Tibial artery (tissue), 4 donors: ENCODE measurements at regions not wholly inside any gene's neighbourhood (a gene's known extent, or its start where the extent isn't known, plus 50 kb on each side); places are given as distances from the start of the nearest gene placed in this dataset.

ENCODE experiments used
- DNase-seq, 2 donors: peaks; one replicate each; pipeline ENCODE4 v3.0.0-alpha.2; 2019
- H3K27ac ChIP-seq, 2 donors: fragments of 200-600 bp; sonication (generic) in 1 of 2; 1 replicate in 1 of 2; 2 replicates in 1 of 2; pipeline ENCODE4 v1.5.1; 2018 to 2019; ENCODE audit warnings: mild to moderate bottlenecking in 1 of 2
- H3K27me3 ChIP-seq, 2 donors: fragments of 200-600 bp; sonication (generic) in 1 of 2; one replicate each; pipeline versions ENCODE4 v1.5.1 to v1.6.0; 2016 to 2019
- H3K36me3 ChIP-seq, 3 donors: fragments of 200-600 bp; sonication (generic) in 2 of 3; one replicate each; pipeline ENCODE4 v1.5.1; 2016 to 2019; ENCODE audit warnings: mild to moderate bottlenecking in 2 of 3
- H3K4me1 ChIP-seq, 4 donors: fragments of 200-600 bp; sonication (generic) in 2 of 4; 1 replicate in 3 of 4; 2 replicates in 1 of 4; pipeline ENCODE4 v1.5.1; 2016 to 2019
- H3K4me3 ChIP-seq, 2 donors: fragments of 200-600 bp; sonication (generic) in 1 of 2; 1 replicate in 1 of 2; 2 replicates in 1 of 2; pipeline ENCODE4 v1.5.1; 2018 to 2019; ENCODE audit warnings: mild to moderate bottlenecking in 2 of 2
- H3K9me3 ChIP-seq, 3 donors: fragments of 200-600 bp; sonication (generic) in 1 of 3; one replicate each; pipeline ENCODE4 v1.5.1; 2016 to 2019
- intact Hi-C: fragments of 100-400 bp; cut with DNase I; formaldehyde crosslinking; loops from one replicate; pipeline ENCODE4 v1.15.0; 2023; ENCODE audit warnings: low total_unique reads
- TF ChIP-seq, protein P1 (sequence below), 2 experiments: fragments of 200-600 bp in 1 of 2; fragments of 450-650 bp in 1 of 2; IDR thresholded peaks; one replicate each; pipeline ENCODE4 v1.5.1; 2017 to 2019; ENCODE audit warnings: antibody characterized with exemption in 2 of 2, mild to moderate bottlenecking in 1 of 2, moderate library complexity in 1 of 2

DNA sequence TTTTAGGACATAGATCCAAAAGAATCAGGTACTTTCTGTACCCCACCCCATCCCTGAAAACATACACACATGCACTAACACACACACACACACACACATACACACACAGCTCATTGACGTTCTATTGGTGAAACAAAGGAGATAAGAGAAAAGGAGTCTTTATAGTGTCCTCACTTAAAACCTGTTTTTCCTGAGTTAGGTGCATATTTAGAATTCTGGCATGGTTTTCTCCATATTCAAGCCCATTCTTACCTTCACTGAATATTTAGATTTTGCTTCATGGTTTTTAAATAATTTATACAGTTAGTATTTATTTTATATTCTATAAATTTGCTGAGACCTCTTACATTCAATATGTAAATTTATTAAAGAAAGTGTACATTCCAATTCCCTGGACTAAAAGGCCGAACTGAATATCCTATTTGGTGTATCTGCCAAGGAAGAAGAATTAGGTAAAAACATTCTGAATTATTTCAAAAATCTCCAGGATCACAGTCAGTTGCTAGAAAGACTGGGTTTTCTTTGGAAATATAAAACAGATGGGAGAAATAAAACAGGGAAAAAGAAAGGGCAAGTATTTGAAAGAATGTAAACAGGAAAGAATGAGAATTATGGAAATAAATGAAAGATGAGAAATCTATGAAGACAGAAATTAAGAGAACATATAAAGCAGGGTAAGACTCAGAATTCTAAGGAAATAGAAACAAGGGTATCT is 556.2 kb downstream of the KCTD12 start:
- no peaks in the 10 kb centered on the region for H3K9me3 ChIP-seq
- intact Hi-C loops, result no loop called here
- H3K4me3 ChIP-seq, result no peak overlapping the region
- no peaks in the 10 kb centered on the region for H3K36me3 ChIP-seq
- DNase-seq, result no peak
- TF ChIP-seq, protein P1, sequence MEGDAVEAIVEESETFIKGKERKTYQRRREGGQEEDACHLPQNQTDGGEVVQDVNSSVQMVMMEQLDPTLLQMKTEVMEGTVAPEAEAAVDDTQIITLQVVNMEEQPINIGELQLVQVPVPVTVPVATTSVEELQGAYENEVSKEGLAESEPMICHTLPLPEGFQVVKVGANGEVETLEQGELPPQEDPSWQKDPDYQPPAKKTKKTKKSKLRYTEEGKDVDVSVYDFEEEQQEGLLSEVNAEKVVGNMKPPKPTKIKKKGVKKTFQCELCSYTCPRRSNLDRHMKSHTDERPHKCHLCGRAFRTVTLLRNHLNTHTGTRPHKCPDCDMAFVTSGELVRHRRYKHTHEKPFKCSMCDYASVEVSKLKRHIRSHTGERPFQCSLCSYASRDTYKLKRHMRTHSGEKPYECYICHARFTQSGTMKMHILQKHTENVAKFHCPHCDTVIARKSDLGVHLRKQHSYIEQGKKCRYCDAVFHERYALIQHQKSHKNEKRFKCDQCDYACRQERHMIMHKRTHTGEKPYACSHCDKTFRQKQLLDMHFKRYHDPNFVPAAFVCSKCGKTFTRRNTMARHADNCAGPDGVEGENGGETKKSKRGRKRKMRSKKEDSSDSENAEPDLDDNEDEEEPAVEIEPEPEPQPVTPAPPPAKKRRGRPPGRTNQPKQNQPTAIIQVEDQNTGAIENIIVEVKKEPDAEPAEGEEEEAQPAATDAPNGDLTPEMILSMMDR (IDR thresholded peaks at IDR 0.05), result no peak
- H3K4me1 ChIP-seq, result peaks cover 0 to 14% (median 2%) of the 10 kb centered on the region in 4 donors
- no peak overlapping the region for H3K27ac ChIP-seq
- H3K27me3 ChIP-seq, result no peaks in the 10 kb centered on the region

DNA sequence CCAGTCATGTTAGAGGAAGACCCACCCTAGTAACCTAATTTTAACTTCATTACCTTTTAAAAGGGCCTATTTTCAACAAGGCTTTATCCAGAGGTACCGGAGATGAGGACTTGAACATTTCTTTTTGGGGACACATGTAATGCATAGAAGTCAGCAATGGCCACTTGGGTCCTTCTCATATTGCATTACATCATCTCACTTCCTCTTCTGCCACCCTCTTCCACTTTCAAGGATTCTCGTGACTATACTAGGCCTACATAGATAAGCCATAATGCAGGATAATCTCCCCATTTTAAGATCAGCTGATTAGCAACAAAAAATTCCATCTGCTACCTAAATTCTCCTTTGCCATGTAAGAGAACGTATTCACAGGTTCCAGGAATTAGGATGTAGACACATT is 557.2 kb downstream of the KCTD12 start:
- TF ChIP-seq, protein P1 (IDR thresholded peaks at IDR 0.05), result no peak
- Histone ChIP-seq H3K36me3 (no peaks in the 10 kb centered on the region), H3K27me3 (no peaks in the 10 kb centered on the region), H3K4me1 (peaks cover 0 to 14% (median 2%) of the 10 kb centered on the region in 4 donors), H3K4me3 (no peak overlapping the region), H3K27ac (no peak overlapping the region), H3K9me3 (no peaks in the 10 kb centered on the region)
- intact Hi-C loops, result no loop called here
- no peak for DNase-seq

DNA sequence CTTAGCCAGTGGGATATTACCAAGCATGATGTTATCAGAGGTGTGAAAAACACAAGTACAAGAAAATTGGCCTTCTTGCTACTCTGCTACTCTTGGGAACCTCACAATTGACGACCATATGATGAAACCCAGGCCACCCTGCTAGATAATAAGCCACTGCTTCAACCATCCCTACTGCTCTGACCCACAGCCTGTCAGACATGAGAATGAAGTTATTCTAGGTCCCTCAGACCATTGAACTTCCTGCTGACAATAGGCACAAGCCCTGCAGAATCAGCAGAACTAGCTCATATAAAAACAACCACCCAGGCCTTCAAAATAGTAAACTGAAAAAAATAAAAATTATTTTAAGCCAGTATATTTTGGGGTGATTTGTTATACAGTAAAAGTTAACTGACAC is 559.9 kb downstream of the KCTD12 start:
- Histone ChIP-seq H3K36me3 (no peaks in the 10 kb centered on the region), H3K4me3 (no peak overlapping the region), H3K9me3 (no peaks in the 10 kb centered on the region), H3K27ac (no peak overlapping the region), H3K27me3 (no peaks in the 10 kb centered on the region), H3K4me1 (no peaks in the 10 kb centered on the region)
- intact Hi-C loops, result no loop called here
- no peak for DNase-seq
- TF ChIP-seq, protein P1 (IDR thresholded peaks at IDR 0.05), result no peak

DNA sequence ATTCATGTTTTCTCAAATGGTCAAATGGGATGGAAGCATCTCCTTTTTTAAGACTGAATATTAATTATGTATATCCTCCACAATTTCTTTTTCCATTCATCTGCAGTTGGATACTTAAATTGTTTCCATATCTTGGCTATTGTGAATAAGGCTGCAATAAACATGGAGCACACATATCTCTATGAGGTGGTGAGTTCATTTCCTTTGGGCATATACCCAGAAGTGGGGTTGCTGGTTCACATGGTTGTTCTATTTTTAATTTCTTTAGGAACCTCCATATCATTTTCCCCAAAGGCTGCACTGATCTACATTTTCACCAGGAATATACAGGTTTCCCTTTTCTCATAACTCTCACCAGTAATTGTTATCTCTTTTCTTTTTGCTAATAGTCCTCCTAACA is 566.3 kb downstream of the KCTD12 start:
- Histone ChIP-seq H3K27ac (no peak overlapping the region), H3K4me3 (no peak overlapping the region), H3K9me3 (no peaks in the 10 kb centered on the region), H3K27me3 (no peaks in the 10 kb centered on the region), H3K4me1 (no peaks in the 10 kb centered on the region), H3K36me3 (no peaks in the 10 kb centered on the region)
- TF ChIP-seq, protein P1 (IDR thresholded peaks at IDR 0.05), result no peak
- DNase-seq, result no peak
- intact Hi-C loops, result no loop called here

DNA sequence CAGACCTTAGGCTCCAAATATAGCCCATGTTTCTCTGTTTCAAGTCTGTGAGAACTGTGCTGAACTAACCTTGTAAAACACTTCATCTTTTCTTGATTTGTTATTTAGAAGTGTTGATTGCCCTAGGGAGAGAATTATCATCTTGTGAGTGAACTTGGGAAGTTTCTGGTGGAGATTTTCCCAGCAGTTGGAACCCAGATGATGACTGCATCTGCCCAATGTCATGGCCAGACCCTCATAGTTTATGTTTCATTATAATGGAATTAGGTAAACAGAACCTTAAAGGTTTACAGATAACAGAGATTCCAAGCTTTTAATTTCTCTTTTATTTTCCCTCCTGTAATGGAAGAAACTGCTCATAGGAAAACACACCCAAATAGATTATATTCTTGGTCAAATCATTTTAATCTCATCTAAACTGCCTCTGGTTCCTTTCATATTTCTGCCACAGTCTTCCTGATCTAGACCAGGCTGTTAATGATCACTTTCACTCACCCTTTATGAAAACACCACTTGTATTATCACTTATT is 569.1 kb downstream of the KCTD12 start:
- H3K4me1 ChIP-seq, result no peaks in the 10 kb centered on the region
- no peaks in the 10 kb centered on the region for H3K9me3 ChIP-seq
- TF ChIP-seq, protein P1 (IDR thresholded peaks at IDR 0.05), result no peak
- H3K27ac ChIP-seq, result no peak overlapping the region
- no peak for DNase-seq
- H3K27me3 ChIP-seq, result no peaks in the 10 kb centered on the region
- intact Hi-C loops, result no loop called here
- no peaks in the 10 kb centered on the region for H3K36me3 ChIP-seq
- no peak overlapping the region for H3K4me3 ChIP-seq
